Testis (tissue), 2 donors: ENCODE measurements at regions not wholly inside any gene's neighbourhood (a gene's known extent, or its start where the extent isn't known, plus 50 kb on each side); places are given as distances from the start of the nearest gene placed in this dataset.

ENCODE experiments used
- DNase-seq: peaks from one replicate; pipeline ENCODE4 v3.0.0-alpha.2; 2019
- H3K27ac ChIP-seq, 2 donors: fragments of 200-600 bp; sonication (generic); one replicate each; pipeline ENCODE4 v1.5.1; 2019
- H3K27me3 ChIP-seq: fragments of 200-600 bp; sonication (generic); one replicate; pipeline ENCODE4 v1.5.1; 2019
- H3K36me3 ChIP-seq: fragments of 200-600 bp; sonication (generic); one replicate; pipeline ENCODE4 v1.5.1; 2017; ENCODE audit warnings: low read depth; ENCODE audit errors: missing control alignments
- H3K4me1 ChIP-seq: fragments of 200-600 bp; sonication (generic); one replicate; pipeline ENCODE4 v1.5.1; 2019
- H3K4me3 ChIP-seq, 2 donors: fragments of 200-600 bp; sonication (generic); one replicate each; pipeline ENCODE4 v1.5.1; 2017 to 2019
- H3K9me3 ChIP-seq: fragments of 200-600 bp; sonication (generic); one replicate; pipeline ENCODE4 v1.5.1; 2017
- CTCF ChIP-seq, 3 experiments: fragments of 450-650 bp in 2 of 3; fragments of 200-600 bp in 1 of 3; sonication (generic) in 1 of 3; IDR thresholded peaks; one replicate each; pipeline ENCODE4 v1.5.1; 2016 to 2019; ENCODE audit warnings: antibody characterized with exemption in 3 of 3, mild to moderate bottlenecking in 2 of 3, moderate library complexity in 1 of 3
- POLR2A ChIP-seq: fragments of 450-650 bp; IDR thresholded peaks from one replicate; pipeline ENCODE4 v1.6.1; 2017; ENCODE audit warnings: antibody characterized with exemption, mild to moderate bottlenecking, moderate library complexity
- whole genome bisulfite sequencing, 2 donors: methylation state at CpG; one replicate each; pipeline ENCODE4 v1.1.5; 2018; 5-methylcytosine and 5-hydroxymethylcytosine counted together
- intact Hi-C: fragments of 100-400 bp; cut with DNase I; formaldehyde crosslinking; loops from one replicate; pipeline ENCODE4 v1.15.1; 2023; ENCODE audit warnings: low total_unique reads

GRCh38 chr11:76721755-76722677 is 51.5 kb upstream of the LRRC32 start:
- Histone ChIP-seq H3K27ac (no peak overlapping the region), H3K4me3 (no peak overlapping the region), H3K36me3 (no peaks in the 10 kb centered on the region), H3K4me1 (peaks cover 4% of the 10 kb centered on the region), H3K9me3 (no peaks in the 10 kb centered on the region), H3K27me3 (no peaks in the 10 kb centered on the region)
- intact Hi-C loops: no loop called here
- peak; percentile 94 for DNase-seq
- TF ChIP-seq CTCF (IDR thresholded peaks at IDR 0.05) (peak; percentile 70 to 85 (median 83)), POLR2A (no peak)
- WGBS, 2 donors: 15 to 21% methylated on average over 13 to 25 of the region's 25 CpGs

- peaks cover 4% of the 10 kb centered on the region for H3K4me1 ChIP-seq
- no peak for DNase-seq
- no peaks in the 10 kb centered on the region for H3K27me3 ChIP-seq
- H3K4me3 ChIP-seq: no peak overlapping the region
- intact Hi-C loops: no loop called here
- TF ChIP-seq POLR2A: no peak
- TF ChIP-seq CTCF (IDR thresholded peaks at IDR 0.05): no peak
- H3K9me3 ChIP-seq: no peaks in the 10 kb centered on the region
- H3K27ac ChIP-seq: no peak overlapping the region
- no peaks in the 10 kb centered on the region for H3K36me3 ChIP-seq
- WGBS, 2 donors: 85 to 86% methylated on average over 2 of the region's 2 CpGs
Observed at GRCh38 chr11:76723142-76723541, 52.6 kb upstream of the LRRC32 start.

GRCh38 chr11:76723548-76723947 is 53.0 kb upstream of the LRRC32 start:
- H3K36me3 ChIP-seq: no peaks in the 10 kb centered on the region
- DNase-seq: no peak
- intact Hi-C loops: no loop called here

GRCh38 chr11:76724171-76724768 is 53.7 kb upstream of the LRRC32 start:
- WGBS, 2 donors: 65 to 74% methylated on average over 3 of the region's 3 CpGs
- H3K27ac ChIP-seq: no peak overlapping the region
- no peak for DNase-seq
- intact Hi-C loops: no loop called here
- H3K4me1 ChIP-seq: peaks cover 4% of the 10 kb centered on the region
- no peaks in the 10 kb centered on the region for H3K9me3 ChIP-seq
- H3K27me3 ChIP-seq: no peaks in the 10 kb centered on the region
- no peaks in the 10 kb centered on the region for H3K36me3 ChIP-seq
- H3K4me3 ChIP-seq: no peak overlapping the region
- TF ChIP-seq CTCF (IDR thresholded peaks at IDR 0.05) (no peak), POLR2A (no peak)

More at GRCh38 chr11:76723548-76723947, 53.0 kb upstream of the LRRC32 start:
- TF ChIP-seq CTCF (IDR thresholded peaks at IDR 0.05) (no peak), POLR2A (no peak)
- no peak overlapping the region for H3K4me3 ChIP-seq
- H3K4me1 ChIP-seq: peaks cover 4% of the 10 kb centered on the region
- no peaks in the 10 kb centered on the region for H3K9me3 ChIP-seq
- no peak overlapping the region for H3K27ac ChIP-seq
- H3K27me3 ChIP-seq: no peaks in the 10 kb centered on the region
- 89 to 100% methylated on average over 1 of the region's 1 CpG for WGBS, 2 donors
